ENCODE measurements at regions not wholly inside any gene's neighbourhood (a gene's known extent, or its start where the extent isn't known, plus 50 kb on each side); places are given as distances from the start of the nearest gene placed in this dataset.

DNA sequence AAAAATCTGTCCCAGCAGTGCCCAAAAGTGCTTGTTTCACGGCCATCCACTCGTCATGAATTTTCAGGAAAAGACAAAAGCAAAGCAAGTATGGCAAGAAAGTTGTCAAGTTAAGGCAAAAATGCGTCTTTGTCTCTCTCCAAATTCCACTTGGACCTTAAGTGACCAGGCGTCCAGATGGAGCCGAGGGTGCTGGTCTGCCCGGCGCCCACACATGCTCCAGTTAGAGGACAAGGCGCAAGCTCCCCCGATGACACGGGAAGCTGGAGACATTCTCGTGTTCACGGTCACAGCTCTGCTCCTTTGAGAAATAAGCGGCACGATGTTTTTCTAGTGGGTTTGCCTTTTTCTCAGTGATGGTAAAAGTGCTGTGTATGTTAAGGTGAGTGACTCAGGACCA lies 219.0 kb downstream of the BRD1 start:
- TF ChIP-seq, protein P1, sequence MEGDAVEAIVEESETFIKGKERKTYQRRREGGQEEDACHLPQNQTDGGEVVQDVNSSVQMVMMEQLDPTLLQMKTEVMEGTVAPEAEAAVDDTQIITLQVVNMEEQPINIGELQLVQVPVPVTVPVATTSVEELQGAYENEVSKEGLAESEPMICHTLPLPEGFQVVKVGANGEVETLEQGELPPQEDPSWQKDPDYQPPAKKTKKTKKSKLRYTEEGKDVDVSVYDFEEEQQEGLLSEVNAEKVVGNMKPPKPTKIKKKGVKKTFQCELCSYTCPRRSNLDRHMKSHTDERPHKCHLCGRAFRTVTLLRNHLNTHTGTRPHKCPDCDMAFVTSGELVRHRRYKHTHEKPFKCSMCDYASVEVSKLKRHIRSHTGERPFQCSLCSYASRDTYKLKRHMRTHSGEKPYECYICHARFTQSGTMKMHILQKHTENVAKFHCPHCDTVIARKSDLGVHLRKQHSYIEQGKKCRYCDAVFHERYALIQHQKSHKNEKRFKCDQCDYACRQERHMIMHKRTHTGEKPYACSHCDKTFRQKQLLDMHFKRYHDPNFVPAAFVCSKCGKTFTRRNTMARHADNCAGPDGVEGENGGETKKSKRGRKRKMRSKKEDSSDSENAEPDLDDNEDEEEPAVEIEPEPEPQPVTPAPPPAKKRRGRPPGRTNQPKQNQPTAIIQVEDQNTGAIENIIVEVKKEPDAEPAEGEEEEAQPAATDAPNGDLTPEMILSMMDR (IDR thresholded peaks at IDR 0.05): no peak
- TF ChIP-seq, protein P2, sequence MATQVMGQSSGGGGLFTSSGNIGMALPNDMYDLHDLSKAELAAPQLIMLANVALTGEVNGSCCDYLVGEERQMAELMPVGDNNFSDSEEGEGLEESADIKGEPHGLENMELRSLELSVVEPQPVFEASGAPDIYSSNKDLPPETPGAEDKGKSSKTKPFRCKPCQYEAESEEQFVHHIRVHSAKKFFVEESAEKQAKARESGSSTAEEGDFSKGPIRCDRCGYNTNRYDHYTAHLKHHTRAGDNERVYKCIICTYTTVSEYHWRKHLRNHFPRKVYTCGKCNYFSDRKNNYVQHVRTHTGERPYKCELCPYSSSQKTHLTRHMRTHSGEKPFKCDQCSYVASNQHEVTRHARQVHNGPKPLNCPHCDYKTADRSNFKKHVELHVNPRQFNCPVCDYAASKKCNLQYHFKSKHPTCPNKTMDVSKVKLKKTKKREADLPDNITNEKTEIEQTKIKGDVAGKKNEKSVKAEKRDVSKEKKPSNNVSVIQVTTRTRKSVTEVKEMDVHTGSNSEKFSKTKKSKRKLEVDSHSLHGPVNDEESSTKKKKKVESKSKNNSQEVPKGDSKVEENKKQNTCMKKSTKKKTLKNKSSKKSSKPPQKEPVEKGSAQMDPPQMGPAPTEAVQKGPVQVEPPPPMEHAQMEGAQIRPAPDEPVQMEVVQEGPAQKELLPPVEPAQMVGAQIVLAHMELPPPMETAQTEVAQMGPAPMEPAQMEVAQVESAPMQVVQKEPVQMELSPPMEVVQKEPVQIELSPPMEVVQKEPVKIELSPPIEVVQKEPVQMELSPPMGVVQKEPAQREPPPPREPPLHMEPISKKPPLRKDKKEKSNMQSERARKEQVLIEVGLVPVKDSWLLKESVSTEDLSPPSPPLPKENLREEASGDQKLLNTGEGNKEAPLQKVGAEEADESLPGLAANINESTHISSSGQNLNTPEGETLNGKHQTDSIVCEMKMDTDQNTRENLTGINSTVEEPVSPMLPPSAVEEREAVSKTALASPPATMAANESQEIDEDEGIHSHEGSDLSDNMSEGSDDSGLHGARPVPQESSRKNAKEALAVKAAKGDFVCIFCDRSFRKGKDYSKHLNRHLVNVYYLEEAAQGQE (IDR thresholded peaks at IDR 0.05; ENCODE audit: insufficient read depth in 1 of 2, low read depth in 2 of 2, low read length in 1 of 2): no peak
- TF ChIP-seq TCF7L2 (IDR thresholded peaks at IDR 0.05; ENCODE audit: low read depth, low read length) (no peak), POLR2AphosphoS5 (IDR thresholded peaks at IDR 0.05; ENCODE audit: low read depth, low read length) (no peak)

Data from Panc1 (cell line).